SH-SY5Y (cell line): ENCODE measurements at regions not wholly inside any gene's neighbourhood (a gene's known extent, or its start where the extent isn't known, plus 50 kb on each side); places are given as distances from the start of the nearest gene placed in this dataset.

Experiments used
- GATA2 ChIP-seq: IDR thresholded peaks from 2 replicates; pipeline ENCODE4 v1.6.1; 2011; ENCODE audit warnings: mild to moderate bottlenecking, low read depth, low read length
- GATA3 ChIP-seq: IDR thresholded peaks from 2 replicates; pipeline ENCODE4 v1.6.1; 2011; ENCODE audit warnings: low read depth, mild to moderate bottlenecking, low read length, moderate library complexity

DNA sequence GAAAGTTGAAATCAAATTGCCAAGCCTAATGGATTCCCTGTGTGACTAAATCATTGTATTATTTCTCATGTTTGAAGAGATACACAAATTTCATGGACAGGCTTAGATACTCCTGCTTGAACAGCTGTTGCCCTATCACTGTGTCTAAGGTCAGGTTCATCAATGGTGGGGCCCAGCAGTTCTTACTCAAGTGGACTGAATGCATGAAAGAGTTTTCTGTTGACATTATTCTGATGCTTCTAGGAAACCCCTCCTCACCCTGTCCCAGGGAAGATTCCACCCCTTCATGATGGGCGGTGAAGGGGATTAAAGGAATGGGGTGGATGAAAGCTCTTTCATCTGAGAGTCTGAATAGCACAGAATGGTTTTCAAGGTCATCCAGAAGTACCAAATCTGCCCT, 148.8 kb downstream of the INO80D start:
- TF ChIP-seq GATA3, result no peak
- TF ChIP-seq GATA2, result no peak

GRCh38 chr2:205936446-205936845, 149.5 kb downstream of the INO80D start:
- TF ChIP-seq GATA3, result no peak

- TF ChIP-seq GATA2 (no peak), GATA3 (no peak)
Observed at GRCh38 chr2:205934443-205934842, 151.5 kb downstream of the INO80D start.

- TF ChIP-seq GATA3, result no peak
- no peak for TF ChIP-seq GATA2
Observed at GRCh38 chr2:205932861-205933260, 153.1 kb downstream of the INO80D start.

DNA sequence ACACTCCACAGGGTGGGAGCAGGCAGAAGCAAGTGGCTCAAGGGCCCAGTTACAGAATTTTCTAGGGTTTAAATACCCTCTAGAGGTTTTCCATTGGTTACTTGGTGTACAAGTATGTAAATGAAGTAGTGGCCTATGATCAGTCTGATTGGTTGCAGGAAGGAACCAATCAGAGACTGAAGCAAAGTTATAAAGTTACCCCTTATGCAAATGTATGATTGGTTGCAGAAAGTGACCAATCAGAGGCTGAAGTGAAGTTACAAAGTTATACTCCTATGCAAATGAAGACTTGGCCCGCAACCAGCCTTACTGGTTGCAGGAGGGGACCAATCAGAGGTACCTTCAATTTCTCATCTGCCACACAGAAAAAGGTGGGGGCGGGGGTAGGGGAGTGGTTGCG, 154.6 kb downstream of the INO80D start:
- TF ChIP-seq GATA3 (no peak), GATA2 (no peak)

GRCh38 chr2:205930209-205930608, 155.8 kb downstream of the INO80D start:
- TF ChIP-seq GATA3 (no peak), GATA2 (no peak)

DNA sequence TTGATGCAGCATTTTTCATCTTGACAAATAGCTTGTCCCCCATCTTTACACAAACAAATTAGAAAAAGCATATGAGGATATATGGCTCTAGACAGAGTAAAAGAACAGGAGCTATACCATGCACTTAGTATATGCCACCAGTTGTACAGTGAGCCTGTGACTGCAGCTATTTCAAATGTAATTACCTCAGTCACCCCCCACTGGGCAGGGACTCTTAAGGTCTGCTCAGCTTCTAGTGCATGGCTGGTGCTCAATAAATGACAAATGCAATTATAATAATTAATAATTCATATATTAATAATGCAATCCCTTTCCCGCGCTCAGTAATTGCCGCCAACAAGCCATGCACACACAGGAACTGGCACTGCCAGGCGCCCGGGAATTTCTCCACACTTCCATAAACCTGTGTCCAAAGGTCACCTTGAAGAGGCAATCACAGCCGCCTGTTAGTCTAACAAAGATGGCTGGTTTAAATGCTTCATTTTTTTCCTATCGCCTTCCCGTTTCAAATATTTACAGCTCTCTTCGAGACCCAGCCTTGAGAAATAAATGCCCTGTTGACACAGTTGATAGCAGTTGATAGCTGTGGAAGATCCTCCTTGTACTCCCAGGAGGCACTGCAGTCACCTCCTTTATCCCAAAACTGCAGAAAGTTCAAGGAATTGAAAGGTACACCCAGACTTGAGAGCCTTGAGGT, 156.6 kb downstream of the INO80D start:
- TF ChIP-seq GATA2 (no peak), GATA3 (no peak)

GRCh38 chr2:205925373-205926337, 160.3 kb downstream of the INO80D start:
- TF ChIP-seq GATA2 (no peak), GATA3 (no peak)

DNA sequence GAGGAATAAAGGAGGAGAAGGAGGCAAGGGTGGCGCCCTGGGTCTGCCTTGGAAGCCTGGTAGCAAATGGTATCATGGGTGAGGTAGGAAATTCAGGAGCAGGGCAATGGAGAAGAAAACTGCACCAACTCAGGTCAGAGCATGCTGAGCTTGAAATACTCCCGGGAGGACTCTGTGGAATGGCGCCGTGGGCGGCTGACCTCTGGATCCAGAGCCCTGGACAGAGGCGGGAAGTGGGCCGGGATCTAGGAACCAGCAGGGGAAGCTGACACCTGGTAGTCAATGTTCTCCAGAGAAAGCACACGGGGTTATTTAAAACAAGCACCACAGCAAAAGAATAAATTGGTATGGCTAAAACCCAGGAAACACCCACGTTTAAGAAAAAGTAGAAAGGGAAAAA, 161.3 kb downstream of the INO80D start:
- TF ChIP-seq GATA3, result no peak
- TF ChIP-seq GATA2, result no peak

DNA sequence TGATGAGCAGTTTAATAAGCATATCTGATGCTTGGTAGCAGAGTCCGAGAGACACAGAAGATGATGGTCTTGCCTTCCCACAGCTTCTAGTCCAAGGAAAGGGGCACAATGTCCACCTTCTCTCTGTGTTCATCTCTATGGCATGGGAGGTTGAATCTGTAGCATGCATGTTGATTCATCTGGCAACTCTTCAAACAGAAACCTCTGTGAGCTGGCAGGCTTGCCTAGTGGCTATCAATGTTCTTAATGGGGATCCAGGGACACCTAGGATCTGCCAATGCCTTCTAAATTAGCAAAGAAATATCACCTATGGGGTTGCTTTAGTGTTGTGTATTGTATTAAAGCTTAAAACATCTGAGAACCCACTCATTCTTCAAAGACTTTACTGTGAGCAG, 170.8 kb downstream of the INO80D start:
- TF ChIP-seq GATA2, result no peak

- TF ChIP-seq GATA3 (no peak), GATA2 (no peak)
Observed at GRCh38 chr2:205914213-205915129, 171.5 kb downstream of the INO80D start.

DNA sequence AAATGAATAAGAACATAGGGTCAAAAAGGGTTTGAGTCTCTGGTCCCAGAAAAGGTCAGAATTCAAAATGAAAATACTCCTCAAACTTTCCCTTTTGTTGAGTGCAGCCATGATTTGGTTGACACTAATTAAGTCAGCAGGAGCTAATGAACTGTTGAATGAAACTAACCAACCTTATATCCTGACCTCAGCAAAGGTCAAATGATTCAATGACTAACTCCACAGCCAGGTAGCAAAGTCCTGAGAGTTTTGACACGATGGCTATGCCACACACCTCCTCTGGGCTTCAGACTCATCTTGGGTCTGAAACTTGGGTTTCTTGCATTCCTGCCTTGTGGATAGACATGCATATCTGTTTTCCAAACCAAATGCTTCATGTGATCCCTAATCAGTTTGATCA, 172.3 kb downstream of the INO80D start:
- TF ChIP-seq GATA2, result no peak
- TF ChIP-seq GATA3, result no peak

DNA sequence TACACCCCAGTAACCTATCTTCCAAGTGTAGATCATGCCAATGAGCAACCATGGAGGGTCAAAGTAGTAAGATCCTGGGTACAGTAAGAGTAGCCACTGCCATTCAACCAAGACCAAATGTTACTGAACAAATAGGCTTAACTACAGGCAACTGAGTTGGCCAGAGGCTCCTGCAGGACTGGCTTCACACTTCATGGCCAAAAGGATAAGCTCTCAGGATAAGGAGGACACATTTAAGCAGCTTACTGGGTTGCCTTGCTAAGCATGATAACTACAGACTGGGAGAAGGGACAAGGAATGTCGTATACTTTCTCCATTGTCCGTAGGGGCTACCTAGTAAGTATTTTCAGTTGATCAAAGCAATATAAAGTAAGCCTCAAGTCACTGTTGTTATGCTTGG, 174.7 kb downstream of the INO80D start:
- TF ChIP-seq GATA2 (no peak), GATA3 (no peak)

DNA sequence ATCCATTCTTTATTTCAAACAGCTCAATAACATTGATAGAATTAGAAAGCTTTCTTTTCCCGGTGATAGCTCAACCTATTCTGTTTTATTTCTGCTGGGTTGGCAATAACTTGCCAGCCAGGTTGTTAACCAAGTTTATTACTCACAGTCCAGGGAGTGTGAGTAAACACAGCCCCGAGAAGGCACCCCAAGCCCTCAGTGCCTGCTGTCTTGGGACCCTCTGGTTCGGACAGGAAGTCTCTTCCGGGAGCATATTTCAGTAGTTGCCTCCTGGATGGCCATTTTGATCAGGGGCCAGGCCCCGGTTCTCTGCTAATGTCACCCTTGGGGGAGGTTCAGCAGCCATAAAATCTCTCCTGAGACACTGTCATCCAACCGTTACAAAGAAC, 176.8 kb downstream of the INO80D start:
- TF ChIP-seq GATA3 (no peak), GATA2 (no peak)

- no peak for TF ChIP-seq GATA3
- no peak for TF ChIP-seq GATA2
Observed at GRCh38 chr2:205908212-205909183, 177.5 kb downstream of the INO80D start.
